HepG2 (cell line): ENCODE measurements at regions not wholly inside any gene's neighbourhood (a gene's known extent, or its start where the extent isn't known, plus 50 kb on each side); places are given as distances from the start of the nearest gene placed in this dataset.

ENCODE experiments used
- ATAC-seq: fragments of 200-7000 bp; cut with Tn5 transposase; 3 replicates; pipeline ENCODE4 v1.9.1; 2020; ENCODE audit warnings: mild to moderate bottlenecking, moderate library complexity
- BruUV-seq: library from RNA; stranded (reverse); fragments of 400-500 nt; replicated peaks from 2 replicates; lab custom pipeline; 2021; lab: Mats Ljungman, UMichigan
- CTCF ChIA-PET: fragments of 300-600 bp; formaldehyde crosslinking; extraction: SDS; loops from one replicate; lab custom pipeline; 2021; ENCODE audit warnings: low total read pairs, inconsistent platforms, low intra/inter-chr PET ratio; lab: Yijun Ruan, JAX
- POLR2A ChIA-PET: fragments of 350-600 bp; sonication (Branson Sonifier 250); formaldehyde crosslinking; loops from one replicate; lab custom pipeline; 2020; ENCODE audit warnings: antibody characterized with exemption, inconsistent platforms; lab: Yijun Ruan, JAX
- DNase-seq: peaks from one replicate; pipeline ENCODE4 v3.0.0-alpha.2; 2015; ENCODE audit warnings: low spot score
- FAIRE-seq: peaks from 3 replicates; lab custom pipeline; 2011; peaks lifted over from hg19 to GRCh38; lab: Jason Lieb, UNC
- H2AFZ ChIP-seq: one replicate; pipeline ENCODE4 v1.6.1; 2011; ENCODE audit warnings: low read length, inconsistent platforms
- H3K27ac ChIP-seq: fragments of 300-600 bp; 3 replicates; pipeline ENCODE4 v1.8.0; 2011; ENCODE audit warnings: mixed run types, mild to moderate bottlenecking, mixed read lengths, low read length, inconsistent platforms; ENCODE audit not compliant: insufficient read depth; ENCODE audit errors: extremely low read length
- H3K27me3 ChIP-seq, 2 experiments: fragments of 200-600 bp in 1 of 2; 2 replicates in 1 of 2; 3 replicates in 1 of 2; pipeline versions ENCODE4 v1.6.0 to v1.8.0; 2011; ENCODE audit warnings: low read length in 2 of 2, mild to moderate bottlenecking in 2 of 2, moderate library complexity in 2 of 2, inconsistent platforms in 1 of 2; ENCODE audit not compliant: insufficient read depth in 2 of 2, control insufficient read depth in 1 of 2
- H3K36me3 ChIP-seq, 2 experiments: fragments of 200-600 bp in 1 of 2; replicated peaks in 1 of 2; 2 replicates in 1 of 2; 3 replicates in 1 of 2; pipeline versions ENCODE4 v1.5.1 to v1.8.0; 2011; ENCODE audit warnings: low read length in 2 of 2, inconsistent platforms in 1 of 2; ENCODE audit not compliant: insufficient read depth in 2 of 2, control insufficient read depth in 1 of 2
- H3K4me1 ChIP-seq: 2 replicates; pipeline ENCODE4 v1.5.1; 2012; ENCODE audit warnings: low read length, inconsistent platforms; ENCODE audit not compliant: insufficient read depth
- H3K4me2 ChIP-seq: 2 replicates; pipeline ENCODE4 v1.6.0; 2011; ENCODE audit warnings: low read depth, low read length, inconsistent platforms
- H3K4me3 ChIP-seq, 3 experiments: fragments of 200-600 bp in 1 of 3; sonication (generic), shearing (Covaris generic) in 1 of 3; replicated peaks in 1 of 3; 2 replicates each; pipeline ENCODE4 v1.5.1; 2011 to 2016; ENCODE audit warnings: low read length in 3 of 3, inconsistent platforms in 2 of 3, low read depth in 2 of 3, mild to moderate bottlenecking in 2 of 3, control low read depth in 1 of 3, mixed read lengths in 1 of 3; ENCODE audit not compliant: insufficient read depth in 1 of 3
- H3K79me2 ChIP-seq: one replicate; pipeline ENCODE4 v1.6.1; 2011; ENCODE audit warnings: low read length, inconsistent platforms; ENCODE audit not compliant: insufficient read depth
- H3K9ac ChIP-seq: 2 replicates; pipeline ENCODE4 v1.6.0; 2011; ENCODE audit warnings: mild to moderate bottlenecking, low read depth, low read length, inconsistent platforms; ENCODE audit not compliant: insufficient read depth
- H3K9me3 ChIP-seq: 2 replicates; pipeline ENCODE4 v1.5.1; 2012; ENCODE audit warnings: mild to moderate bottlenecking, low read length
- H4K20me1 ChIP-seq: 2 replicates; pipeline ENCODE4 v1.6.0; 2011; ENCODE audit warnings: inconsistent platforms, mild to moderate bottlenecking, low read length, moderate library complexity; ENCODE audit not compliant: insufficient read depth
- RERE ChIP-seq: IDR thresholded peaks from 2 replicates; pipeline ENCODE4 v1.6.1; 2016; ENCODE audit warnings: low read depth, missing genetic modification reagents, missing compliant biosample characterization
- SMAD3 ChIP-seq: sonication (generic); formaldehyde crosslinking; IDR thresholded peaks from 2 replicates; pipeline ENCODE4 v1.4.0; 2020; ENCODE audit warnings: missing genetic modification reagents
- WGBS: methylation state at CpG from one replicate; pipeline ENCODE4 v1.1.6; 2017; ENCODE audit warnings: low lambda C conversion rate; 5-methylcytosine and 5-hydroxymethylcytosine counted together
- in situ Hi-C: cut with HindIII; loops from 2 replicates; pipeline ENCODE4 v1.10.0; 2017; ENCODE audit warnings: low pct_unique_long_range_greater_than_20kb; ENCODE audit not compliant: extremely low pct_ligation_motif_present
- intact Hi-C: fragments of 100-400 bp; cut with micrococcal nuclease; formaldehyde crosslinking; loops from one replicate; pipeline ENCODE4 v1.10.0; 2022; ENCODE audit not compliant: unreplicated experiment
- TF ChIP-seq, protein P1 (sequence below): sonication (generic); formaldehyde crosslinking; conservative IDR thresholded peaks from 2 replicates; pipeline ENCODE4 v1.8.0; 2022; ENCODE audit warnings: mild to moderate bottlenecking, moderate library complexity, missing genetic modification reagents

- no peak for TF ChIP-seq RERE (CRISPR knock-in tag)
Measured at GRCh38 chr10:4070184-4070583, 285.2 kb upstream of the KLF6 start (continued).

- H3K27ac ChIP-seq: no peak overlapping the region
- ATAC-seq (no peak), FAIRE-seq (no peak), DNase-seq (no peak)
- H3K79me2 ChIP-seq: no peaks in the 10 kb centered on the region
- intact Hi-C loops: no loop called here
- H2AFZ ChIP-seq: no peak overlapping the region
- no peak overlapping the region for H3K9ac ChIP-seq
- no peak overlapping the region for H3K4me2 ChIP-seq
- ChIA-PET POLR2A (no interaction called here), CTCF (no interaction called here)
- H3K9me3 ChIP-seq: no peaks in the 10 kb centered on the region
- TF ChIP-seq, protein P1, sequence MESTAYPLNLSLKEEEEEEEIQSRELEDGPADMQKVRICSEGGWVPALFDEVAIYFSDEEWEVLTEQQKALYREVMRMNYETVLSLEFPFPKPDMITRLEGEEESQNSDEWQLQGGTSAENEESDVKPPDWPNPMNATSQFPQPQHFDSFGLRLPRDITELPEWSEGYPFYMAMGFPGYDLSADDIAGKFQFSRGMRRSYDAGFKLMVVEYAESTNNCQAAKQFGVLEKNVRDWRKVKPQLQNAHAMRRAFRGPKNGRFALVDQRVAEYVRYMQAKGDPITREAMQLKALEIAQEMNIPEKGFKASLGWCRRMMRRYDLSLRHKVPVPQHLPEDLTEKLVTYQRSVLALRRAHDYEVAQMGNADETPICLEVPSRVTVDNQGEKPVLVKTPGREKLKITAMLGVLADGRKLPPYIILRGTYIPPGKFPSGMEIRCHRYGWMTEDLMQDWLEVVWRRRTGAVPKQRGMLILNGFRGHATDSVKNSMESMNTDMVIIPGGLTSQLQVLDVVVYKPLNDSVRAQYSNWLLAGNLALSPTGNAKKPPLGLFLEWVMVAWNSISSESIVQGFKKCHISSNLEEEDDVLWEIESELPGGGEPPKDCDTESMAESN (CRISPR knock-in tag): no peak
- TF ChIP-seq SMAD3 (CRISPR knock-in tag): no peak
- H3K4me3 ChIP-seq: no peak overlapping the region
- H3K27me3 ChIP-seq: peaks cover 0 to 29% of the 10 kb centered on the region in 2 experiments; a peak in 1 of 5 replicates
- H3K36me3 ChIP-seq: no peaks in the 10 kb centered on the region
- no peaks in the 10 kb centered on the region for H3K4me1 ChIP-seq
- no TSS peak for BruUV-seq
- 28% methylated on average over 3 of the region's 3 CpGs for WGBS
- no peaks in the 10 kb centered on the region for H4K20me1 ChIP-seq
- in situ Hi-C loops: no loop called here
Measured at GRCh38 chr10:4069491-4069890, 284.5 kb upstream of the KLF6 start.
